NCI-H1930 (cell line): ENCODE measurements at regions not wholly inside any gene's neighbourhood (a gene's known extent, or its start where the extent isn't known, plus 50 kb on each side); places are given as distances from the start of the nearest gene placed in this dataset.
"Not testable (repeated sequence)": the region's sequence is repeated elsewhere in the genome, so short reads cannot be mapped to it uniquely, and the experiment has no call there.

ENCODE experiments used
- DNase-seq, 2 experiments: peaks; one replicate each; lab custom pipeline; 2025; lab: John Stamatoyannopoulos, UW

DNA sequence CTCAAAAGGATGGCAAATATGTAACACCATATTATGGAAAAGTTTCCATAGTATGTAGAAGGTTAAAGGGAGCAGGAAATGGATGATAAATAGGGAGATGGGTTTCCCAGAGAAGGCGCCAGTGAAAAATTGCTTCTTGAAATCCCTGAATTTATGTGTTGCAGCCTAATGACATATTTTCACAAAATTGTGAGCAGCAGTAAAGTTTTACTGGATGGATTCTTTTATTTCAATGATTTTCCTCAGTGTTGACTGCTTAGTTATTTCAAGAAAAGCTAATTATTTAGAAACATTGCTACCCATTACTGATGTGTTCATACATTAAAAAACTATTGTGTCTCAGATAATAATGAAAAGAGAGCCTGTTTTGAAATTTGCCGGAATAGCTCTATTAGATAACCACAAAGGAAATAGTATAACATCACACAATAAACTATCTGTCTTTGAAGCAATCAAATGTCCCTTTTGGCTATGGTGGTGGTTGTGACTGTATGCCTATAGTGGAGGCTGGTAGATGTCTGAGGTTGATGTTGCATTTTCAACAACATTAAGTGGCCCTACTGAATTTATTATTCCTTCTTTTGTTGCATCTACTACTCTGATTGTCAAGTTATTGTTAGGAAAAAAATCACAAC lies 169.9 kb upstream of the HAND2 start:
- DNase-seq, result no peak

DNA sequence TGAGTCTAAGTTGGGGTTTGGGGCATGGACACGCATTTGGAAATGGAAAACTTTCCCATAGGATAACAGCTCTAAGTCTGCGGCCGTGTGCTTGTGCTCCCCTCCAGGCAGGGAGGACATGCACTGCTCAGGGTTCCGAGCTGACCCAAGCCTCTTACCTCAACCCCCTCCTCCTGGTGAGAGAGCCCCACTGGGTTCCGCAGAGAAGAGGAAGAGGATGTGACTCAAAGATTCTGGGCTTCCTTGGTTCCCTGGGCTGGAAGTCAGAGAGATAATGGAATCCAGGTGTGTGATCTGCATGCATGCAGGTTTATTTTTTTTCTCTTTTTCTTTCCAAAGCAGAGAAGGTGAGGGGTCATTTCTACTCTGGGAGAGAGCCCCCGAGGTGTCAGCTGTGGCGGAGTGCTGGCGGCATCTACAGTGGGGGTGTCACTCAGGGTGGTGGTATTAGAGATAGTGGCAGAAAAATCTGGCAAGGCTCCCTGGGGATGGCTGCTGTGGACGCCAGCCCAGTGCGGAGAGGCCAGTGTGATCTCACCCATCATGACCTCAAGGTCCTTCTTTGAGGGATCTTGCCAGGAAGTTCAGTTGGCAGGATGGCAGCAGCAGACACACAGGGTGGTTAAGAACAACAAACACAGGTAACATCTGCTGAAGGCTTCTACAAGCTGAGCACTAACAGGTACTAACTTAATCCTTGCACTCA lies 168.7 kb upstream of the HAND2 start:
- no peak for DNase-seq

DNA sequence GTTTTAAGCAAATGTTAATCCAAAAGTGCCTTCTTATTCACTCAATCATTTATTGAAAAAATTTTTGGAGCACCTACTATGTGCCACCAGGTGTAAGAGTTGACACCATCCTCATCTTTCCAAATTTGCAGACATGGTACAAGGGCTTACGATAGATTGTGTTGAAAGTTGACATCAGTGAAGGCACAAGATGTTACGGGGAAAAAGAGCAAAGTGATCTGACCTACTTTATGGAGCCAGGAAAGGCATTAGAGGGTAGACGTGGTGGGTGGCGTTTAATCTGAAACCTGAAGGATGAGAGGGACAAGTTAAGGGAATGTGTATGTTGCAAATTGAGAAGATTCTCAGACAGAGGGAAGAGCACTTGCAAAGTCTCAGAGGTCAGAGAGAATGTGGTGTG lies 167.8 kb upstream of the HAND2 start:
- no peak for DNase-seq

DNA sequence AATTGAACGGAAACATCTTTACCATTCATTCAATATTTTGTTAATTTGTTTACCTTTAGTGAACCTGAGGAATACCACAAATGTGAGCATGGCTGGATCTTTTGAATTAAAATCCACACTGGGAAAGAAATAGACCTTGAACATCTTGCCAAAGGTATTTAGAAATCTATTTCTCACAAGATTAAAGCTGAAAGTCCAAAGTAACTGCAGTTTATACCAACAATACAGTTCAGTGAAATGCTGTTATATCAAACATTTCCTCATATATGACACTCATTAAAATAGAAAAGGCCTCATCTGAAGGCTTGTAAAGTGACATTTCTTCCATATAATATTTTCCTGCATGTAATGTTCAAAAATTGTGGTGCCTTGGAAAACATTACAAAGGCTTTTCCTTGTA lies 166.5 kb upstream of the HAND2 start:
- DNase-seq, result no peak

DNA sequence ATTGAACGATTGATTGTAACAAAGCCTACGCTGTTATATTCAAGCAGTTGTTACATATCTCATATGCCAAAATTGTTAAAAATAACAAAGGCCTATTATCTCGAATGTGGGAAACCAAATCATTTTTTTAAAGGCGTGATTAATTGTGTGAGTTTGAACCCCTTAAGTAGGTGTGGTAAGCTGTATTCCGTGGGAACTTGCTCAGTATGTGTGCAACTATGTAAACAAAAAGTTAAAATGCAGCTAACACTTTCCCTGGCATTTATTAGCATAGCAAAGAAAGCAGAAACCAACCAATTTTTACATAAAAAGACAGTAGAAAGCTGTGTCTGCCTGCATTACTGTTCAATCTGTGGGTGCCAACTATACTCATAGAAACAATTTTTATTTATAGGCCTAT lies 166.0 kb upstream of the HAND2 start:
- no peak for DNase-seq

DNA sequence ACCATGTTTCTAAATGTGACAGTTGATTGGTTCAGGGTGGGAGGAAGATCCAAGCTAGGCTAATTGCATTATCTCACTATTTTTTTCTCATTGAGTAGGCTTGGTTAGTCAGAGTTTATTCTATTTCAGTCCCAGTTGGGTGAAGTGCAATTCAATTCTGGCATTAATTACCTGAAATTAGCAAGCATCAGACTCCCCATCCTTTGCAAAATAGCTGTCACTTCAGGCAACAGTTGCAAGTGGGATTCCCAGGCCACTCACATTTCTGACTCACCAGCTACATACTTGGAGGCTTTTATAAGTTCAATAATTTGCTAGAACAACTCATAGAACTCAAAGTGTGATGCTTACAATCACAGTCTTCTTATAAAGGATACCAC lies 155.8 kb upstream of the HAND2 start:
- DNase-seq, result no peak

DNA sequence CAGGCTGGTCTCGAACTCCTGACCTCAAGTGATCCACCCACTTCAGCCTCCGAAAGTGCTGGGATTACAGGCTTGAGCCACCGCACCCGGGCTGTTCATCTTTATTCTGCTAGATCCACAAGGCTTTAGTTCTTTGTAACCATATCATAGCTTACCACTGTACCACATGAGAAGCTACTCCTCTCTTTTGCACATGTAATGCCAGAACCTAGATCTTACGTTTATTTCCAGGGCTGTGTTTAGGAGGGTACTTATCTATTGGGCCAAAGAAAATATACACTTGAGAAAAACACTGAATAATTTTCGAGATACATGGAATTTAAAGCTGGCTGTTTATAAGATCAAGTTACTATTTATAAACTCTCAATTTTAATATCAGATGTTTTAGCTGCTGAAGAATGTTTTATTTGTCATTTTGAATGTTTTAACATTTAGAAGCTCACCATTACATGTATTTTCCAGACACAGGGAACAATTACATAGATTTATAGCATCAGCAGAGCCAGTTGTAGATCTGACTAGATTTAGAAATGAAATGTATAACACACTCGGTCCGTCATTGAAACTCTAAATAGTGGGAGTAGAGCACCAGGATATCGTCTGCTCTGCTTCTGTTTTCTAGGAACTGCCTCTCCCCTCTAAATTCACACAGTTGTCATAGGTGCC lies 155.3 kb upstream of the HAND2 start:
- DNase-seq, result no peak

DNA sequence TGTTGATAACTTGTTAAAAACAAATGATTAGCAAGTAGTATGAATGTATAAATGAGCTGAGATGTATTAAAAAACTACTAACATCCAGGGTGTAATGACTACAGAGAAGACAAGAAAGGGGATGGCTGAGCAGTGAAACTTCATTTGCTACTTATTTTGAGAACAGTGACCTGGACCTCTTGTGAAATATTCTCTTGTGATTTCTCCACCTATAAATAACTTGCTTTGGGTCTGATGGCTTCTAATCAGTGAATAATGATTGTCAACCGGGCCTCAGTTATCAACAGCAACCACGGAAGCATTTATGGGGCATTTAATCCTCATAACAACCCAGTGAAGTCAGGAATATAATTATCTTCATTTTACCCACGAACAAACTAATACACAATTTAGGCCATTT lies 154.2 kb upstream of the HAND2 start:
- no peak for DNase-seq

DNA sequence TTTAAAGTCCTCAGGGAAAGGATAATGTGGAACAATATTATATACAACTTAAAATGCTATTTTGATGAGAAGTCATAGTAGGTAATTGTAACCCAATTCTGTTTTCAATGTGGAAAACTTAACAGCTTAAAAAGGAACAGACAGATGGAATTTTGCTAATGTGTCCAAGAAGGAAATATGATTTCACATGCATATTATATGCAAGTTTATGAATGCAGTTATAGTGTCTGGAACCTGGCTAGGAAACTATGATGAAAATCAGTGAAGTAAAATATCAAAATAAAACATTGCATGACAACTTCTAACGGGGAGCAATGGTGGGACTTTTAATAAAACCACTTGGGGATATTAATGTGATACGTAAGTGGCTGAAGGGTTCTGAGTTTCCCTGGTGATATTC lies 152.6 kb upstream of the HAND2 start:
- DNase-seq, result no peak

DNA sequence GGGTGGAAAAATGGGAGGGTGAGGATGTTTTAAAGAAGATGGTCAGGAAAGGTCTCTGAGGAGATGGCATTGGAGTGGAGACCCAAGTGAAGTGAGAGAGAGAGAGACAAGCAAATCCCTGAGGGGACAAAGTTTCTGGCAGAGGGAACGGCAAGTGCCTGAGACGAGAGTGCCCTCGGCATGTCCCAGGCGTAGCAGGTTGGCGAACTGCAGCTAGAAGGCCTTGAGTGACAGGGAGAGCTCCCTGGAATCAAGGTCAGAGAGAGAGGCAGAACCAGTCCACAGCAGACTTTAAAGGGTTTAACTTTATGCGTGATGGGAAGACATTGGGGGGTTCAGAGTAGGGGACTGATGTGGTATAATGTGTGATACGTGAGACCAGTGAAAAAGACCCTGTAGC lies 150.2 kb upstream of the HAND2 start:
- DNase-seq, result no peak

DNA sequence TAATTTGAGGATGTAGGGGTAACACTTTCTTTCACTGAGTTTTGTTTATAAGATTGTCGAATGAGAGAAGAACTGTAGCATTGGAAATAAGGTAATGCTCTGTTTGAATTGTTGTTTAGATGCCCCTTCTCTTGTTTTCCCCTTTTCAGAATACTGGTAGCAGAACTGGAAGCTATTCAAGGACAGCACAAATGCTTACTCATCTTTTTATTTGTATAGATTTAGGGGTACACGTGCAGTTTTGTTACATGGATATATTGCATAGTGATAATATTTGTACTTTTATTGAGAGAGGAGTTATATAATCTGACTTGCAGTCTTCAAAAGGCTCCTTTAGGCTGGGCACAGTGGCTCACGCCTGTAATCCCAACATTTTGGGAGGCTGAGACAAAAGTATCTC lies 145.4 kb upstream of the HAND2 start:
- no peak for DNase-seq

DNA sequence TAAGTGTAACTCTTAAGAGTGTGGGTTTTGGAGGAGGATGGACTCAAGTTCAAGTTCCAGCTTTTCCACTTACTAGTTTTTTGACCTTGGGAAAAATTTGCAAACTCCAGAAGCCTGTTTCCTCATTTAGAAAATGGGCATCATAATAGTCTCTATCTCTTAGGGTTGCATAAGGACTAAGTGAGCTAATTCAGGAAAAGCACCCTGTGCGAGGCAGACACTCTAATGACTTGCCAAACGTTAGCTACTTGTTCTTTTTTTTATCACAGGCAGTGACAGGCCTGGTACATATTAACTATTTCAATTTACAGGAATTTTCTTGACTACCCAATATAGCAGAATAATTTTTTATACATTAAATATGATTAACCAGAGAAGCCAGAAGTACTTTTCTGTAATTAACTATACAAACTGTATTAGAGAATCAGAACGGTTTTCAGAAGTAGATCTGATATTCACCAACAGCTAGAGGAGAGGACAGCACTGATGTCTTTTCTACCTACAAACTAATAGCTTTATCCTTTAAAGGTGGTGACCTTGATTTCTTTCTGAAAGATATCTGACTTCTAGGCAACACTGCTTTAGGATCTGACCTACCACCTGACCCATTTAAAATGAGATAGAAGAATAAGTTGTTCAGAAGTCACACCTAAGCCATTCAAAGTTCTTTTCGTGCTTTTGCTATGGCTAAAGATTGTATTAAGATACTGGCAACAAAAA lies 139.6 kb upstream of the HAND2 start:
- no peak for DNase-seq

DNA sequence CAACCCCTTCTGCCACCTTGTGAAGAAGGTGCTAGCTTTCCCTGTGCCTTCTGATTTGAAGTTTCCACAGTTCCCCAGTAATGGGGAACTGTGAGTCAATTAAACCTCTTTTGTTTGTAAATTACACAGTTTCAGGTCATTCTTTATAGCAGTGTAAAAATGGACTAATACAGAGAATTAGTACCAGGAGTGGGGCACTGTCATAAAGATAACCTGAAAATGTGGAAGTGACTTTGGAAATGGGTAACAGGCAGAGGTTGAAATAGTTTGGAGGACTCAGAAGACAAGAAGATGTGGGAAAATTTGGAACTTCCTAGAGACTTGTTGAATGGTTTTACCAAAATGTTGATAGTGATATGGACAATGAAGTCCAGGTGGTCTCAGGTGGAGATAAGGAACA lies 131.0 kb upstream of the HAND2 start:
- no peak for DNase-seq

DNA sequence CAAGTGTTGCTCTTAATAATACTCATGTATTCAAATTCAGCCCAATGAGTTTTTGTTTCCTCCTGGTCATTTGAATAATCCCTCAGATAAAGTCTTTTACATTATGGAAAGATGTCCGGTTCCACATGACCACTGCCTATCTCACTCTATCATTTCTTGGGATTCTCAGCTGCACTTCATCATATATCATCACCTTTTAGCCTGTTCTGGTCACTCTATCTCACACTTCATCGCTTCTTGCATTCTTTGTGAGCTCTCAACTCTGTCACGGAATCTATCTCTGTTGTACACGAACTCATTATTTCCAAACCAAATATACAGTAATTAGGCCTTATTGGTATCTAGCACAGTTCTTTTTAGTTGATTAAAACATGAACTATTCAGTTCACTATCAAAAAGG lies 126.9 kb upstream of the HAND2 start:
- DNase-seq, result no peak

DNA sequence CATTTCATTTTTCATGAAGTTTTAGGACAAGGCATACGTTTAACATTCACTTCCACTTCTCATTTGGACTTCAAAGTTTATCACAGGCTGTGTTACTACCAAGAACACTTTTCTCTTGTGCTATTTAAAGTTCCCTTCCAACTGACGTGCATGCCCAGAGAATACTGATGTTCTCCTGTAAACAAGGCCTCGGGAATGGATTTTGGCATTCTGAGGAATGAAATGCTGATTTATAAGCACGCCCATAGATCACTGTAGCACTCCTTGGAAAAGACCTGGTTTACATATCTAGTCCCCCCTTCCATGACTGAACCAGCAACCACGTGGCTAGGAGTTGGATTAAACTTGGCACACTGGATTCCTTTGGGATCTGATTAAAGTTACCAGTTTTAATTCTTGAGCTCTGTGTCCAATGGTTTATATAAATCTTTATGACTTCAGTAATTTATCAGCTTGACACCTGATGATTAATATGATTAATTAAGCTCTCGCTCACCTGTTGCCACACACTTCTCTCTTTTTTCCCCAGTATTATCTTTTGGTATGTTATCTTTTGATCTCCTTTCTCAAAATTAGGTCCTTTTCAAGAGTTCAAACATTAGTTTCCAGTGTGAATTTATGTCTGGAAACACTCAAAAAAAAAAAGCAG lies 122.4 kb upstream of the HAND2 start:
- DNase-seq, result no peak

DNA sequence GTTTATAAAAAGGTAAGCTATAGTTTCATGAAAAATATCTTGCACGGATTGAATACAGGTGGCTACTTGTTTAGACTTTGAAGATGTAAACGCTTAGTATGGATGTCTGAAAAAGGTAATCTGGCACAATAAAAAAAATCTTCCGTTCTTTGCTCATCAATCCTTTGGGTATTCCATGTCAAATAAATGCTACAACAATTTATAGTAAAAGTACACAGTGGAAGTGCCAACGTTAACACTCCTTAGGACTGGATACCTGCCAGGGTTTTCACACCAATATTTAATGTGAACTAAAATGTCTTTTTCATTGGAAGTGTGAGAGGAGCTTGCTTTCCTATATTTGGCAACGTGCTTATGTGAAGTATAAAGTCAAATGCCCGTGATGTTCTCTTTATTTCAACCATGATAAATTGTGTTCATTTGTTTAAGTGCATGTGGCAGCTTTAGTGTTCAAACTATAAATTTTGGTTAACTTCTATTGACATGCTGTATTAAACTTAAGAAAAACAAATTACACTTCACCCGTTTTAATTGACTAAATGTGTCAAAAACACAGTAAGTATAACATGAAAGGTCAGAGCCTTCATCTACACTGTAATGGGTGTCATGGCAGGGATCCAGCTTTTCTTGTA lies 121.7 kb upstream of the HAND2 start:
- no peak for DNase-seq

DNA sequence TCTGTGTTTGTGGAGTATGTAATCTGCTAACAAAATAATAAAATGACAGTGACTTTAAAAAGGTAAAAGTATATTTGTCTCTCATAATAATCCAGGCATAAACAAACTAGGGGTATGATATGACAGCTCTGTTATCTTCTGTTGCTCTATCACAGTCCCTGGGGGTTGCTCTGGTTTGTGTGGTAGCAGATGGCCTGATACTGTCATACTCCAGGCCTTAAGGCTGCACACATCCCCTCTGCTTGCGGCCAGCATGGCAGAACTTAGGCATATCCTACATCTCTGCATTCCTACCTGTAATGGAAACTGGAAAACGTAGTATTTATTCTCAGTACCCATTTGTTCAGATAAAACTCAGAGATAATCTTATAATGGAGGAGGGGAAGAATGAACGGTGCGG lies 117.9 kb upstream of the HAND2 start:
- no peak for DNase-seq

DNA sequence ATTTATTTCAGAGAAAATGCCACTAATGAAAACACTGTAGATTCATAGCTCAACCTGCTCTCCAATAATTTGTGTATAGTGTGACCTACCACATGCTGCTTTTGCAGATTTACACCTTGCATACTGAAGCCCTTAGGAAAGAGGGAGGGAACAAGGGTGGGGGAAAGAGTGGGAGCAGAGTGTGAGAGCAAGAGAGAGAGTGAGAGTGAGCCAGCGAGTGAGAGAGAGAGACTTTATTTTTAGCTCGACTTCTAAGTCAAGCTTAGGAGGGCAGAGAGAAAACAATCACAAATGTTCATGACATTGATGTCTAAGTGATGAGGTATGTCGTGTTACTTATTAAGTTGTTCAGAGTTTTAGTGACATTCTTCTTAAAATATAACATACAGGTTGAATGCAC lies 112.5 kb upstream of the HAND2 start:
- no peak for DNase-seq

DNA sequence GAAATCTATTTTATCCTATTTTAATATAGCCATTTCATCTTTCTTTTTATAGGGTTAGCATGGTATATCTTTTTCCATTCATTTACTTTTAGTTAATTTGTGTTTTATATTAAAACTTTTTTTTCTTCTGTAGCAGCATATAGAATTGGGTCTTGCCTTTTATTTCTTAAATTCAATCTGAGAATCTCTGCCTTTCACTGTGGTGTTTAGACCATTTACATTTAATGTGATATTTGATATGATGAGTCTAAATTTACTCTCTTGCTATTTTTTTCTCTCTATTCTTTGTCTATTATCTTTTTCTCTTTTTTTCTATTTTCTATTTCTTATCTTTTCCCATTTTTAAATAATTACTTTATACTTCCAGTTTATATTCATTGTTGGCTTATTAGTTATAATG lies 105.4 kb upstream of the HAND2 start:
- DNase-seq, result no peak

DNA sequence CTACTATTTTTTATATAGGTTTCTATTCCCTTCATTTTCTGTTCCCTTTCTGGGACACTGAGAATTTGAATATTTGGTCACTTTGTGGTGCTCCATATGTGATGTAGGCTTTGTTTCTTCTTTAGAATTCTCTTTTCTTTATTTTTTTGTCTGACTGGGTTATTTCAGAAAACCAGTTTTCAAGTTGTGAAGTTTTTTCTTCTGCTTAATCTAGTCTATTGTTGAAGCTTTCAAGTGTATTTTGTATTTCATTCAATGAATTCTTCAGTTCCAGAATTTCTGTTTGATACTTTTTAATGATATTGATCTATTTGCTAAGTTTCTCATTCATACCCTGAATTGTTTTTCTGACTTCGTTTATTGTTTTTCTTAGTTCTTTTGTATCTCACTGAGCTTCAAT lies 96.2 kb upstream of the HAND2 start:
- no peak for DNase-seq

DNA sequence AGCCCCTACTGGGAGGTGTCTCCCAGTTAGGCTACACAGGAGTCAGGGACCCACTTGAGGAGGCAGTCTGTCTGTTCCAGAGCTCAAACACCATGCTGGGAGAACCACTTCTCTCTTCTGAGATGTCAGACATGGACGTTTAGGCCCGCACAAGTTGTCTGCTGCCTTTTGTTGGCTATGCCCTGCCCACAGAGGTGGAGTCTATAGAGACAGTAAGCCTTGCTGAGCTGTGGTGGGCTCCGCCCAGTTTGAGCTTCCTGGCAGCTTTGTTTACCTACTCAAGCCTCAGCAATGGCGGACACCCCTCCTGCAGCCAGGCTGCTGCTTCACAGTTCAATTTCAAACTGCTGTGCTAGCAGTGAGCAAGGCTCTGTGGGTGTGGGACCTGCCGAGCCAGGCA lies 88.6 kb upstream of the HAND2 start:
- not testable (repeated sequence) for DNase-seq

DNA sequence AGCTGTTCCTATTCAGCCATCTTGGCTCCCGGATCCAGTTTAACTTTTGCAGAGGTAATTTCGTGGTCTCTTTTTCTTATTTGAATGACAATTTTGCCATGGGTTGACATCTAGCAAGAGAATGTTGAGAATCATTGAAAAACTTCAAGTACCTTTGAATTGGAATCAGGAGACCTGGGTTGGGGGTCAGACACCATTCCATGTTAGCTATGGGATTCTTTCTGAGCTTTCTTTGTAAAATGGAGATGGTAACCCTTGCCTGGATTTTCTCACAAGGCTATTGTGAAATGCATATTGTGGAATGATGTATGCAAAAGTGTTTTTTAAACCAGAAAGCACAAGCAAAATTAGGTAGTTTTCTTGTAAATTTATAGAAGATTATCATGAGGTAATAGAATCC lies 79.1 kb upstream of the HAND2 start:
- no peak for DNase-seq
